GM21529 (cell line): ENCODE measurements at regions not wholly inside any gene's neighbourhood (a gene's known extent, or its start where the extent isn't known, plus 50 kb on each side); places are given as distances from the start of the nearest gene placed in this dataset.
A peak's percentile ranks its signal among the peaks of the same experiment; 100 is the strongest.
"Not testable (repeated sequence)": the region's sequence is repeated elsewhere in the genome, so short reads cannot be mapped to it uniquely, and the experiment has no call there.

Source experiments
- ATAC-seq: cut with Tn5 transposase; IDR thresholded peaks from one replicate; pipeline ENCODE4 v1.9.1; 2021; ENCODE audit not compliant: unreplicated experiment

DNA sequence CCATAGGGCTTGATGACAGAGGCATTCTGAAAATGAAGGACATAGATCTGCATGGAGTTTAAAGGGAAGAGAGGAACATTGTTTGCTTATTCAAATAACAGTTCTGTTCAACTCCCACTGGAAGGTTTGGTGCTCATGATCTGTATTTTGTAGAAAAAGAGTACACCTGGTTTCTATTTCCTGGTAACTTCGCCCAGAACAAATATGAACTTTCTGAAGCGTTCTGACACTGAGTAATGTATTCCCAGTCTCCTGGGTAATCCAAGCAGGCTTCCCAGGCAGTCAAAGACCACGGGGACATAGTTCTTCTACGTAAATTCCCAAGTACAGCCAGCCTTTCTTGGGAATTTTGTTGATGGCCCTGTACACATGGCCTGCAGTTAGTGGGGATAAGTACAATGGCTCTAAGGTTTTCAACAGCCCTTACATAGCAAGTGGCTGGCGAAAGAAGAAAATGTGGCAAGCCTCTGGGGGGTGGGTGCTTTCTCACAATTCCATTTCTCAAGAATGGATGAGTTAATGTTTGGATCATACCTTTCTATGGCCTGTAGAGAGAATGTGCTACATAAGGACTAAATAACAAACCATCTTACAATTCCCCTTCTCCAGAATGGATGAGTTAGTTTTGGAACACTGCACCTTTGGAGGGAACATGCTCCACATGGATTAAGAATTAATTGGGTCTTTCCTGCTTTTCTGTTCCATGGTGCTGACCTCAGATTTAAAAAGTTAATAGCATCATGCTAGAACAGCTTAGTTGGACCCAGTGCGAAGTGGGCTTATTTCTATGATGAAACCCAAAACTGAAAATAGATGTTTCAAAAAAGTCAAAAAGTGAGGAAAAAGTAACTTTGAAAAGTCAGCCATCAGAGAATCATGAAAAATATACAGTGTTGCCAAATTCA, 52.7 kb downstream of the COL6A6 start:
- no peak for ATAC-seq

DNA sequence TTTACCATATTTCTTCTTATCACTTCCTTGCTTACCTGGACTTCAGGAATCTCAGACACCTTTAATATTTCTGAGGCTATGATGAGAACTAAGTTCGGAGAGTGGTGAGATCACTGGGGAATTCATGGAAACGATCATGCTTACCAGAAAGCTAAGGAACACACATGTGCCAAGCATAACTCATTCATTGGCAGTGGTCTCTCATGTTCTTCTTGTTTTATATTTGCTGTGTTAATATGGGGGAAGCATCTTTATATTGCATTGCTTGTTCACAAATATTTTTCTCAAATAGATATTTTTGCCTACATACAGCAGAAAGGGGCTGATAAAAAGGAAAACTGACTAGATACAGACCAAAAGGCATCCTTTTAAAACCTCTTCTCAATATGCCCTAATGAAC, 55.8 kb downstream of the COL6A6 start:
- no peak for ATAC-seq

DNA sequence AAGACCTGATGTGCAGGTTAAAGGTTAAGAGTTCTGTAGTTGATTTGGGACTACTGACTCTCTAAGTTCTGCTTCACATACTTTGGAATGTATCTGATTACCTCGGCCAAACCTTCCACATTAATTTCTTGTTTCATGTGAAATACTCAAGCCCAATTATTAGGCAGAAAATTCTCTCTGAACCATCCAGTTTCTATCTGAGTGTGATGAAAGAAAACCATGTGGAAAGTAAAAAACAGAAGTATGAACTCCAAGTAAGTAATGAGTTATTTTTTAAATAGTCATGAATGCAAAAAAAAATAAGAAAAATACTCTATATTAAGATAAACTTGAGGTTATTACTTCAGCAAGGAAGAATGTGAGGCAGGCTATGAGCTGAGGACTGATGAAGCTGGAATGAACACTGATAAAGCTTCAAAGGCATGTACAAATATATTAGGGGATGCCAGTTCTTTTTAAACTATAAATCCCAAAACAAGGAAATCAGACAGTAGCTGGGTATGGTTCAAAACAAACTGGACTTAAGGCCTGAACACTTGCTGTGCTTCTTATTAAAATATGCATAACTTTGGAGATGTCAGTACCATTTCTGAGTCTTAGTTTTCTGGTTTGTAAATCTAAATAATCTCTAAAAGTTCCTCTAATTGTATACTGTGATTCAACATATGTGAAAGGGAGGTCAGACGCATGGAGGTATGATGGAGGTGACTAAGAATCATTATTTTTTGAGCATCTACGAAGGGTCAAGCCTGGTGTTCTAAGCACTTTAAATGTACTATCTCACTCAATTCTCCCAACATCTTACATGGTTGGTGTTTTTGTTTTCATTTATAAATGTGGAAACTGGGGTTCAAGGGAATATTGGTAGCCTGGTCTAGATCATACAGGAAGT, 59.6 kb downstream of the COL6A6 start:
- no peak for ATAC-seq

DNA sequence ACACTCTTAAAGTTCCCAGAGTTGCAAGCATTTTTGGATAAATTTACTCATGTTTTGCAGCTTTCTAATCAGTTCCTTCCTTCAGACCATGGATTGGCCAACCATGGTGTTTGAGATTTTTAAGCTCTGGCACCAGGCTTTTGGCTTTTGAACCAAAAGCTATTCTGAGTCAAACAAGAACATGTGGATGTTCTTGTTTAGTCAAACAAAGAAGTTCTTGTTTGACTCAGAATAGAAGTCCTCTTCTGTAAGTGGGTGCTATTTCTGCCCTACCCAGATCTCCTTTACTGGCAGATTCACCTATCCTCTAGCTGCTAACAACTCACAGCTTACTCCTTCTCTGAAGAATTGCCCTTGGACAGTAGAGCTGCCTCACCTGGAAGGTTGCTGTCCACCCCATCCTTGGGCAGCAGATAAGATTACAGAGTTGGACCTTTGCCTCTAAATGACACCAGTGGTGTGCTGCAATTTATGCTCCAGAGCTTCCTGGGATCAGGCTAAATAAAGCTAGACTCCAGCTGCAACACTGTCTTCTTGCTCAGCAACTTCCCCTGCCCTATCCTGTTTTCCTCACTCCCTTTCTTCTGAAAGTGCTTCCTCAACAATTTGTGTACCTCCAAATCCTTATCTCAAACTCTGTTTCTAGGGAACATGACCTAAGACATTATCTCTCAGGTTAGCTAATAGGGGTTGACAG, 65.6 kb downstream of the COL6A6 start:
- peak; percentile 92 for ATAC-seq

DNA sequence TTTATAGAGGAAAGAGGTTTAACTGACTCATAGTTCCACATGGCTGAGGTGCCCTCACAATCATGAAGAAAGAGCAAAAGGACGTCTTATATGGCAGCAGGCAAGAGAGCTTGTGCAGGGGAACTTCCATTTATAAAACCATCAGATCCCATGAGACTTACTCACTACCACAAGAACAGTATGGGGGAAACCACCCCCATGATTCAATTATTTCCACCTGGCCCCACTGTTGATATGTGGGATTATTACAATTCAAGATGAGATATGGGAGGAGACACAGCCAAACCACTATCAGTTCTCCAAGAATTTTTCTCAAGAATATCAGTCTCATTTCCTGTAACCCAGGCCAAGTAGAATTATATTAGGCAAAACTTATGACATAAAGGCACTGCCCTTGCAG, 77.8 kb downstream of the COL6A6 start:
- ATAC-seq, result not testable (repeated sequence)

DNA sequence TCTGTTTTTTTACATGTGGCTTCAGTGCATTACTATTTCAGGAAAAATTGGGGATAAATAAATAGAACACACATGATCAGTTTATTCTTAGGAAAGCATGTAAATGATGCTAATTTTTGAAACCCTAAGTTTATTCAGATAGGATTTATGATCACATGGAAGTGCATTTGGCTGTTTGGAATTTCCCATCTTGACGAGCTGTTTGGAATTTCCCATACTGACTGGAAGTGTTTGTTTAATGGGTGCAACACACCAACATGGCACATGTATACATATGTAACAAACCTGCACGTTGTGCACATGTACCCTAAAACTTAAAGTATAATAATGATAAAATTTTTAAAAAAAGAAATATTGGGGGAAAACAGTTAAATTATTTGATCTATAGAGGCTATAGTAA, 79.5 kb downstream of the COL6A6 start:
- no peak for ATAC-seq

DNA sequence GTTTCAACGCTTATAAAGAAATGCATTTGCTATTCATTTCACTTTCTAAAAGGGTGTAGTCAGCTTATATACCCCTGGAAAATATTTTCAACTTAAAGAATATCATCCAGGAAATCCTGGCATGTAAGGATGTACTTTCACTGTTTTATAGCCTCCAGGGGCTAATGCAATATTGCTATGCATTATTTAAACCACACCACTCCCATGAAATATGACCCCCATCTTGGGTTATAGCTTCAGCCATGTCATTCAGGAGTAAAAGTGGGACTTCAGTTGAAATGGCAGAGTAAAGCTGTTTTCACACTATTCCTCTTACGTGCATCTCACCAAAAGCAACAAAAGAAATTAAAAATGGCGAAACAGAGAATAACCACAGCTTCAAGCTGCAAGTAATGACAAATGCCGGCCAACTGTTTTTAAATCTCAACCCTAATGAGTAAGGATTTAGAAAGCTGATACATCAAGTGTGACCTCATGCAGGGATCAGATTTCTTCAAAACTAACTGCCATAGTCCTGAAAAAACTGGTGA, 84.5 kb downstream of the COL6A6 start:
- ATAC-seq, result no peak

DNA sequence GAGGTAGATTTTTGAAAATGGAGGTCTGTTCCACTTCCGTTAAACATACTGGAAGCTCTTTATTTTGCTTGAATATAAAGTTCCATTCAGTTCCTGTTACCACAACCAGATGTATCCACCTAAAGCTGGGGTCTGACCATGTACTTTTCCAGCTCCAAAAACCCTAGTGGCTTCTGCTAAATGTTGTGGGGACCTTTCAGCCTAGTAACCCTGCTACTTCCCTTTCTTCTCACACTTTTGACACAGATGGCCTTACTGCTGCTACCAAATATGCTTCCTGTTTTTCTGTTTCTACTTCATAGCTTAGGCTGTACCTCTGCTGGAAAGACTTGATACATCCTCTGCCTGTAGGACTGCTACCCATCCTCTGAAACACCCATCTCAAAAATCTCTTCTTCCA, 87.8 kb downstream of the COL6A6 start:
- no peak for ATAC-seq

DNA sequence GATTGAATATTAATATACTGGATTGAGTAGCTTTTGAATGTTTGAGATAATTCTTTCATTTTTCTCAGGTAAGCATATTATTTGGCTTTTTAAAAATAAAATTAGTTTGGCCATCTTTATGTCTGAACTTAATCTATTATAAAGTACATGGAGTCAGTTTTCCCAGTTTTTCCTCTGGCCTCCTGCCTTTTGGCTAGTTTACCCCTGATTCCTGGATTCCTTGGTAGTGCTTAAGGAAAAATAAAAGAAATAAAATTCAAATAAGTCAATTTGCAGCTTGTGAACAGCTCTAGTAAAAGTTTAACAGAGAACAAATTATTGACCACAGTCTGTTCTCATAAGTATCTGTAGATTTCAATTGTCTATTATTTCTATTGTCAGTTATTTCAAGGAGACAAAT, 89.4 kb downstream of the COL6A6 start:
- ATAC-seq, result no peak

DNA sequence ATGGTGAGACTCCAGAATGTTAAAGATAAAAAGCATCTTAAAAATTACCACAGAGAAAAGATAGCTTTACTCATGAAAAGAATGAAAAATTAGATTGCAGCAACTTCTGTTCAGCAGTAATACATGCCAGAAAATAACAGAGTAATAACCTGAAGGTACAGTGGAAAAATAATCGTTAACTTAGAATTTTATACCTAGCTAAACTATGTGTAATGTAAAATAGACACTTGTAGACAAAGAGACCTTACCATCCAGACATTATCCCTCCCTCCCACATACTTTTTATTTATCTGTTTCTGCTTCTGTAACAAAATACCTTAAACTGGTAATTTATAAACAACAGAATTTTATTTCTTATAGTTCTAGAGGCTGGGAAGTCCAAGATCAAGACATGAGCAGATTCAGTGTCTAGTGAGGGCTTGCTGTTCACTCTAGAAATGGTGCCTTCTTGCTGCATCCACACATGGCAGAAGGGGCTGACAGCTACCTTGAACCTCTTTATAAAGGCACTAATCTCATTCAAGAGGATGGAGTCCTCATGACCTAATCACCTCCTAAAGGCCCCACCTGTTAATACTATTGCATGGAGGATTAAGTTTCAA, 90.7 kb downstream of the COL6A6 start:
- no peak for ATAC-seq

DNA sequence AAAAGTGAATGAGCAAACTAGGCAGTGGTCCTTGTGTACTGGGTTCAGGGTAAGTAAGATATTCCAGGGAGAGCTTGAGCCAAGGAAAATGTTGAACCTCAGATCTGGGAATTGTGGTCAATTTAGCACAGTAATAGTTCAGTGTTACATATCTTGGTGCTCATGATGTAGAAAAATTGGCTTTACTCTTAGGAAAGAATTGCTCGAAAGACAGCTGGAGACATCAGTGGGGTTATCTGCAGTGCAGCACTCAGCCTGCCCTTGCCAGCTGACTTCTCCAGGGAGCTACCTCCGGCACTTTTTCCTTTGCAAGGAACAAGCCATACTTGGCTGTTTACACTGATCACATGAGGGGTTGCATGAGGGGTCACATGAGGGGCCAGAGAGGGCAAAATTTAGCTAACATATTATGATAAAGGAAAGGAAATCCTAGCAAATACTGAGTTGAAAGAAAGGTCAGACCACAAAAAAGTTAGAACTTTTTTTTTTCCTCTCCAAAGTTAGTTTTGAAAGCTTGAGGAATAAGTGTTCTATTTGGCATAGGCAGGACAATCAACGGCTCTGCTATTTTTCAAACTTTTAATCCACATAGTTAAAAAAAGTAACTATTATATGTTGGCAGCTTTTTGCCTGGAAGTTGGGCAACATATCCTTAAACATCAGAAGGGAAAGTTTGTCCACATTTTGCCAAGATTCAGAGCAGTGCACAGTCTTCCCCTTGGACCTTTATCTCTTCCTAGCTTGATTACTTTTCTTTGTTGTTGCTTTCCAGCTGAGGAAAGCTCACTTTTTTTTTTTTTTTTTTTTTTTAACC, 92.4 kb downstream of the COL6A6 start:
- no peak for ATAC-seq

DNA sequence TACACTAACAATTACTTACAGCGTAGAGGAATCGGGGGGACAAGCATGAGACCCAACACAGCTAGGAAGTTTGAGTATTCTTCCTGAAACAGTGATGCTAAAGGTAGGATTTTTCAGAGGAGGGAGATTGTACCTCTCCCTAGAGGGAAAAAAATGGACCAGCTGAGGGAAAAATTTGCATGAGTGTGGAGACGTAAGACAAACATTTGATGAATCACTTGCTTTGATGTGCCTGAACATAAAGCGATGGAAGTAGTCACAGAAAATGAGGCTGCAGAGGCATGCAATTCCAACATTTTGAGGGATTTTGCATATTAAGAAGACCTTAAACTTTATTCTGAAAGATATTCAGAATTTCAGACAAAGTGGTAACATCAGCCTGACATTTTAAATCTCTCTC, 102.2 kb downstream of the COL6A6 start:
- ATAC-seq, result no peak

DNA sequence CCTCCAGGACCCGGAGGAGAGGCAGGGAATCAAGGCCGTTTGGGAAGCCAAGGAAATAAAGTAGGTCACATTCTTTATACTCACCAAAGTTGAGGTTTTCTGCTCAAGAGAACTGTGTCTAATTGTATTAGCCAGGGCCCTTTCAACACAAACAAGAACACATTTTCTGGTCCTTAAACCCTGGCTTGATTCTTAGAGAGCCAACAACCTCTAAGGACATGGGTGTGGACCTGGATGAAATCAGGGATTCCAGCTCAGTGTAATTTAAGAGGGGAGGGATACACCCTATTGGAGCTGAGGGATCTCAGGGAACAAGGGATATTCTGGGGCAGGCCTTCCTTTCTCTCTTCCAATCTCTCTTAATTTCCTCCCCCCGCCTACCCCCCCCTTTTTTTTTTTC, 104.8 kb downstream of the COL6A6 start:
- ATAC-seq, result no peak

DNA sequence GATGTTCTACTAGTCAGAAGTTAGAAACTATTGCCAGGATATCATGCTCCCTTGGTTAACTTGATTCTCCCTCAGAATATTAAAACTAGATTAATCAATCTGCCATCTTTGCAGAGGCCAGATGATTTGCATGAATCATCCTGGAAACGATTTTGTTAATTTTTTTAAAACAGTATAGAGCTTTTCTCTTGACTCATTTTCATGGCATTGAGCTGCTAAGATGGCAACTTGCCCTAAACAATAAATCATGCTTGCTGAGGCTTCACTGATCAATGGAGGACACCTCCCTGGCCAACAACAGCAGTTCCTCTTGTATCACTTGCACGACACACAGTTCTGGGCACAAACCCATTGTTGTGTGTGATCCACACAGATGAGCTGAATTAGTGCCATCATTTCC, 109.1 kb downstream of the COL6A6 start:
- ATAC-seq, result no peak

DNA sequence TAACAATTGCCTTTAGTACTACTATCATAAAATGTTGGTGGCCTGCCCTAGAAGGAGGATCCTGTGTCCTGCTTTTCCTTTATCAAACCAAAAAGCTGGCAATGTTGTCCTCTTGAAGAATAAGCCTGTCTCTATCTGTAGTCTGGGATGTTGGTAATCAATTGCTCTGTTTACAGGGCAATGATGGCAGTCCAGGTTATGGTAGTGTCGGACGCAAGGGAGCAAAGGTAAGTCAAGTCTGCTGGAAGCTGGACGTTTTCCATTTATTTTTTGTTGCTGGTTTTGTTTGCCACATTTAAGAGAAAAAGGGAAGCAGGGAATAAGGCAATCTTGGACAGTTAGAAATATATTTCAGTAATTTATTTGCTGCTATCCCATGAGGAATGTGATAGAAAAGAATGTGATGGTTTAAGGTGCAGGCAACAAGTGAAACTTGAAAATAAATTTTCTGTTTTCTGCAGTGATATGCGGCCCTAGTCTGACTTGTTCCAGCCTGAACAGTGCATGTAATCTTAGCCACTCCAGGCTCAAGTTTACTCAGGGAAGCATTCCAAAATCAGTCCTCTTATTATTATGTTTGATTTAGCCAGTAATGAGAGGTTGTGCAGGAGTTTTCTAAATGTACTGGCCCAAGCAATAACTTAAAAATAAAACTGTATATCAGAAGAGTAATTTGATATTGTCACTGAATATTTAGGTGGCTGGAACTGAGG, 110.3 kb downstream of the COL6A6 start:
- no peak for ATAC-seq

DNA sequence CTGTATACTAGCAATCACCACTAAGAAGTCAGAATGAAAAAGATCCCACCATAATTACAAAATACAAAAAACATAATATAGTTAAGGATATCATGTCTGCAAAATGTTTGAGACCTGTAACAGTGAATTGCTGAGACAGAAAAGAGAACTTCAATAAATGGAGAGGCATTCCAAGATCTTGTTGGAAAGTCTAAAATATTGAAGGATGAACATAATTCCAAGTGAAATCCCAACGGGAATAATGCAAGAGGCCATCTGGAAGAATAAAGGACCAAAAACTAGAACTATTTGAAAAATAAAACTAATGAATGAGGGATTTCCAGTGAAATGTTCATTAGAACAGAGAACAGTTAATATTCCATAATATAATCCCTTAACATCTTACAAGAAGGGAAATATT, 110.9 kb downstream of the COL6A6 start:
- no peak for ATAC-seq
